ENCODE measurements at regions not wholly inside any gene's neighbourhood (a gene's known extent, or its start where the extent isn't known, plus 50 kb on each side); places are given as distances from the start of the nearest gene placed in this dataset.

- no peak overlapping the region for H3K27ac ChIP-seq
- no peaks in the 10 kb centered on the region for H3K9me3 ChIP-seq
- H3K4me3 ChIP-seq (ENCODE audit: low read depth in 1 of 2, low read length in 1 of 2): no peak overlapping the region
- TF ChIP-seq CTCF (IDR thresholded peaks at IDR 0.05): no peak
- no peaks in the 10 kb centered on the region for H3K36me3 ChIP-seq
- H3K27me3 ChIP-seq: no peaks in the 10 kb centered on the region
- no peaks in the 10 kb centered on the region for H3K4me1 ChIP-seq (ENCODE audit: control insufficient read depth in 1 of 2, insufficient read depth in 1 of 2, low read depth in 1 of 2, low read length in 1 of 2)
These were observed 275.6 kb downstream of the SLC7A11 start for GRCh38 chr4:137966504-137966903.

DNA sequence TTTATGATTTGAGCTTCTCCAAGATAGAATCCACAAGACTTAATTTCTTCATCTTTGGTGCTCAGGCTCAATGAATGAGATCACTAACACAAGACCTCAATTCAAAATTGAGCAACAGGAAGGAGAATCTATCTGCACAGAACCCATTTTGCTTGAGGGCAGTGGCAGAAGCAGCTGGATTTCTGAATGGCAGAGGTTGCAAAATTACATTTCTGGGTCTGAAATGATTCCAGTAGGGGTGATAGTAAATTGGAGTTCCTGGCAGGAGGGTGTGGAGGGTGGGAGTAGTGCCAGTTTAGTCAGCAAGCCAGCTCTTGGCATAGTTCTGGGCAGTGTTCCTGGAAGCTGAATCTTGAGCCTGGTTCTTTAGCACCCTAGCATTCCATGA lies 281.1 kb downstream of the SLC7A11 start:
- no peaks in the 10 kb centered on the region for H3K9me3 ChIP-seq
- no peak for TF ChIP-seq CTCF (IDR thresholded peaks at IDR 0.05)
- H3K36me3 ChIP-seq: no peaks in the 10 kb centered on the region
- no peaks in the 10 kb centered on the region for H3K4me1 ChIP-seq (ENCODE audit: control insufficient read depth in 1 of 2, insufficient read depth in 1 of 2, low read depth in 1 of 2, low read length in 1 of 2)
- H3K27ac ChIP-seq: no peak overlapping the region
- H3K4me3 ChIP-seq (ENCODE audit: low read depth in 1 of 2, low read length in 1 of 2): no peak overlapping the region
- no peaks in the 10 kb centered on the region for H3K27me3 ChIP-seq

- no peak overlapping the region for H3K27ac ChIP-seq
- H3K27me3 ChIP-seq: no peaks in the 10 kb centered on the region
- no peak overlapping the region for H3K4me3 ChIP-seq (ENCODE audit: low read depth in 1 of 2, low read length in 1 of 2)
- no peak for TF ChIP-seq CTCF (IDR thresholded peaks at IDR 0.05)
- H3K36me3 ChIP-seq: no peaks in the 10 kb centered on the region
- no peaks in the 10 kb centered on the region for H3K9me3 ChIP-seq
- no peaks in the 10 kb centered on the region for H3K4me1 ChIP-seq (ENCODE audit: control insufficient read depth in 1 of 2, insufficient read depth in 1 of 2, low read depth in 1 of 2, low read length in 1 of 2)
These were observed 281.6 kb downstream of the SLC7A11 start for GRCh38 chr4:137960371-137961050.

DNA sequence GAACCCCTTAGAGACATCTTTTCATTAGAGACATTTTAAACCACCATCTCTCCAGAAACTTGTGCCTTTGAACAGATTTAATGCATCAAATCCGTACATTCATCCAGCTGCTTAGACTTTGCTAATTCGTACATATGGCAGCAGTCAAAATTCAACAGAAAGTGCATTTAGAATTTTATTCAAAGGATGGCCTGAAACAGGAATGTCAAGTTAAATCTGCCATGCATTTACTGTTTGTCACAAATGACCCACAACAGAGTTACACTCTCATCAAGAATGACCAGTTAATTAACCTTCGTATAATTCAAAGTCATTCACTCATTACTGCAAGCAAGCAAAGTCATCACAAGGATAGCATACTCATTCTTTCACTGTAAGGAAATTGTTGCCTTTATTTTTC lies 284.3 kb downstream of the SLC7A11 start:
- Histone ChIP-seq H3K4me1 (ENCODE audit: control insufficient read depth in 1 of 2, insufficient read depth in 1 of 2, low read depth in 1 of 2, low read length in 1 of 2) (no peaks in the 10 kb centered on the region), H3K27me3 (no peaks in the 10 kb centered on the region), H3K27ac (no peak overlapping the region), H3K36me3 (no peaks in the 10 kb centered on the region), H3K9me3 (no peaks in the 10 kb centered on the region), H3K4me3 (ENCODE audit: low read depth in 1 of 2, low read length in 1 of 2) (no peak overlapping the region)
- TF ChIP-seq CTCF (IDR thresholded peaks at IDR 0.05): no peak

GRCh38 chr4:137956256-137956655 lies 285.9 kb downstream of the SLC7A11 start:
- Histone ChIP-seq H3K27ac (no peak overlapping the region), H3K27me3 (no peaks in the 10 kb centered on the region), H3K9me3 (no peaks in the 10 kb centered on the region), H3K4me3 (ENCODE audit: low read depth in 1 of 2, low read length in 1 of 2) (no peak overlapping the region), H3K36me3 (no peaks in the 10 kb centered on the region), H3K4me1 (ENCODE audit: control insufficient read depth in 1 of 2, insufficient read depth in 1 of 2, low read depth in 1 of 2, low read length in 1 of 2) (no peaks in the 10 kb centered on the region)
- TF ChIP-seq CTCF (IDR thresholded peaks at IDR 0.05): no peak

Measured in neutrophil (primary cell).